Activated naive CD4-positive, alpha-beta T cell treated with anti-CD3 and anti-CD28 coated beads, Interleukin-2, amount 50 U/mL, for 24 hours (primary cell): ENCODE measurements at regions not wholly inside any gene's neighbourhood (a gene's known extent, or its start where the extent isn't known, plus 50 kb on each side); places are given as distances from the start of the nearest gene placed in this dataset.
"Not testable (repeated sequence)": the region's sequence is repeated elsewhere in the genome, so short reads cannot be mapped to it uniquely, and the experiment has no call there.

Source experiments
- H3K27ac Mint-ChIP-seq: one replicate; pipeline ENCODE4 v1.8.0; 2021; ENCODE audit warnings: mild to moderate bottlenecking, mixed read lengths
- H3K27me3 Mint-ChIP-seq: one replicate; pipeline ENCODE4 v1.8.0; 2021; ENCODE audit warnings: mixed read lengths
- H3K36me3 Mint-ChIP-seq: one replicate; pipeline ENCODE4 v1.8.0; 2021; ENCODE audit warnings: mixed read lengths
- H3K4me1 Mint-ChIP-seq: one replicate; pipeline ENCODE4 v1.8.0; 2021; ENCODE audit warnings: mixed read lengths
- H3K4me3 Mint-ChIP-seq: one replicate; pipeline ENCODE4 v1.8.0; 2021; ENCODE audit warnings: mild to moderate bottlenecking, mixed read lengths
- H3K9me3 Mint-ChIP-seq: one replicate; pipeline ENCODE4 v1.8.0; 2021; ENCODE audit warnings: mixed read lengths

DNA sequence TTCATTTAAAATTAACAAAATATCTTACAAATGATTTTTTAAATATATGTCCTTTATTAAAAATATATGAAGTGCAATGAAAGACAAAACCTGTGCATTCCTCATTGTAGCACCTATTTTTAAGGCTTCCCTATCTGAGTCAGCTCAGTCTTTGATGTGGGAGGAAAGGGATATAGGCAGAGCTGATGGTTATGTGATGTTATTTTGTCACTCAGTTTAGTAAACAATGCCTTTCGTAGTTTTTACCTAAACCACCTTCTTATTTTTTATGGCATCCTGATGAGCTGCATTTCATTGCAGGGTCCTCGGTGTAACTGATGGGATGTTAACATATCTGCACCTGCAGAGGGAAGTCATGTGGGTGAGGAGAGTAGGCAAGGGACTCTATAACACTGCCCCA is 58.9 kb upstream of the FRMD6 start:
- H3K27me3 Mint-ChIP-seq: peaks cover 3% of the 10 kb centered on the region
- no peaks in the 10 kb centered on the region for H3K36me3 Mint-ChIP-seq
- no peak overlapping the region for H3K27ac Mint-ChIP-seq
- no peaks in the 10 kb centered on the region for H3K9me3 Mint-ChIP-seq
- H3K4me1 Mint-ChIP-seq: peaks cover 8% of the 10 kb centered on the region
- no peak overlapping the region for H3K4me3 Mint-ChIP-seq

DNA sequence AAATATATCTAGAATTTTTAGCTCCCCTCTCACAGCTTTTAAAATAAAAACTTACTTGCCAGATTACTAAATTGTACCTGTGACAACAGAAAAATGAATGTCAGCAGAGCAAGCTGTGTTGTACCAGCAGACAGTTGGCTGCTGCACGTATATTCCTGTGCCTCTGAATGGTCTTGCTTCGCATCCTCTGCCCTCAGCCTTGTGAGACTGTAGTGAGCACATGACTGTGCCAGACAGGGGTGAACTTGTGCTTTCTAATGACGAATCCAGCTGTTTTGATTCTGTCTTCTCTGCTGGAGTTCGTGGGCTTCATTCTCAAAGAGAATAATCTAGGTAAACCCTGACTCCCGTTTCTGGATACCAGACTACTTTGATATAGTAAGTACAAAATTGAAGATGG is 58.3 kb upstream of the FRMD6 start:
- peaks cover 4% of the 10 kb centered on the region for H3K27me3 Mint-ChIP-seq
- no peaks in the 10 kb centered on the region for H3K36me3 Mint-ChIP-seq
- peaks cover 8% of the 10 kb centered on the region for H3K4me1 Mint-ChIP-seq
- H3K4me3 Mint-ChIP-seq: no peak overlapping the region
- H3K27ac Mint-ChIP-seq: no peak overlapping the region
- H3K9me3 Mint-ChIP-seq: no peaks in the 10 kb centered on the region

DNA sequence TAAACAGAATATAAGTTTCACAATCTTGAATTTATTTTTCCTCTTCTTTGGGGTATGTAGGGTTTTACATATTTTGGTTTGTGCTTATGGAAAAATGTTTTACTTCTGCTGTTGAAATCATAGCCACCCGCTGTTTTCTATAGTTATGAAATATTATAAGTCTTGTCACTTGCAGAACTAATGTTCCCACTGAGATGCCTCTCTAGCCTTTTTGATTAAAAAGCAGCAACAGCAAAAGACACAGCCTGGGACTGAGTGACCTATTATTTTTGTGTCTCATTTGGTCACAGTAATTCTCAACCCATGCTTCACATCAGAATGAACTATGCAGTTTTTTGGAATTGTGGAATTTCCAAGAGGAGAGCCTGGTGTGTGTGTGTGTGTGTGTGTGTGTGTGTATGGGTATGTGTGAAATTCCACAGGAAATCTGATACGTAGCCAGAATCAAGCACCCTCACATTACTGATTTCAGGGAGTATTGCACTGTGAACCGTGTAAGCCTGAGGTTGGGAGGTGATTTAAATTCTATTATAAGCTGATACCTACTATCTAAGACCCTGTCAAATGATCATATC is 55.7 kb upstream of the FRMD6 start:
- Mint-ChIP-seq H3K4me1 (peaks cover 8% of the 10 kb centered on the region), H3K27ac (no peak overlapping the region), H3K36me3 (no peaks in the 10 kb centered on the region), H3K9me3 (no peaks in the 10 kb centered on the region), H3K27me3 (peaks cover 3% of the 10 kb centered on the region), H3K4me3 (no peak overlapping the region)

DNA sequence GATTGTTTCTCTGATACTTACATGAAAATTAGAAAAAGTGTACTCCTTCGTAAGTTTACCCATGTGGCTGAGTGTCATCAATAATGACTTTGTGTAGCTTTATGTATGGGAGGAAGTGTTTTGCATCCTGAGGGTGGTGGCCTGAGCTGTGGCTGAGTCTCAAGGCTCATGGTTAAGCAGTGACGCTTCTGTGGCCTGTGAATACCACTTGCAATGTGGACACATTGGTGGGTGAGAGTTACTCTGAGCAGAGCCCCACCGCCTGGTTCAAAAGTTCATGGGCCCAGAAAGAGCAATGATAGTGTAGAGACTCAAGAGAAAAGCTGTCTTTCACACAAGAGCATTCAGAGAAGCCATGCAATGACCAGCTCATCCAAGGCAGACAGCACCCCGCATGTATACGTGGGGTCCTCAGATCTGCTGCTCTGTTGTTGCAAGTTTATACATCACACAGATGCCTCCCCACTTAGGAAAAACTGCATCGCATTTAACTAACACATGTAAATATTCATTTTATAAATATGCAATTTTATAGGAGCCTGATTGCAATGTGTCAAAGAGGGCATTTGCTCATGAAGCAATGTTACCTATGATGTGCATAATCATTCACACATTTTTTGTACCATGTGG is 55.1 kb upstream of the FRMD6 start:
- peaks cover 8% of the 10 kb centered on the region for H3K4me1 Mint-ChIP-seq

DNA sequence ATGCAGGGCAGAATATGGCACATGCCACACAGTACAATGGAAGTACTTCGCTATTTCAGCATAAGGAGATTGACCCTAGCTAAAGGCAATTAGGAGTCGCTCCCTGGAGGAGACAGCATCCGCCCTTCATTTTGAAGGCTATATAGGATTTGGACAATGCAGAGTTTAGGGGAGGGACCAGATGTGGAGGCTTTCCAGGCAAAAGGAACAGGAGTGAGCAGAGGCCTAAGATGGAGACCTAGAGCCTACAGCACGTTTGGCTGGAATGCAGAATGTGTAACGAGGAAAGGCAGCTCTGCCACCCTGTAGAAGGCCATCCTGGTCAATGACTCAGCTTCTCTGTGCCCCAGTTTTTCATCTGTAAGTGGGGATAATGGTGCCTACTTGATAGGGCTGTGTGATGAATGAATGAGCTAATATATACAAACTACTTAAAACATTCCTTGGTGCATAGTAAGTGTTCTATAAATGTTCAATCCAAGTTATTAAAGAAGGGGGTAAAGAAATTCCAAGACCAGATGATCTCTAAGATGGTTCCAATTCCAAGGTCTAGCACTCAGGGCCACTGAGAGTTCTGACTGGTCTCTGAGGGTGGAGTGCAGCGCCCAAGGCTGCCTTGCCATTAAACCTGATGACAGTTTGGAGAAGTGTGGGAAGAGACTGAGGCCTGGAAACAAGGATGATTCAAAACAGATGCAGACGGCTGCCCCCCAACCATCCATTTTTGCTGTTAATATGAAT is 54.3 kb upstream of the FRMD6 start:
- Mint-ChIP-seq H3K27me3 (peaks cover 3% of the 10 kb centered on the region), H3K4me1 (peaks cover 8% of the 10 kb centered on the region), H3K36me3 (no peaks in the 10 kb centered on the region), H3K4me3 (no peak overlapping the region), H3K27ac (no peak overlapping the region), H3K9me3 (no peaks in the 10 kb centered on the region)

More for the DNA sequence above, 55.1 kb upstream of the FRMD6 start:
- H3K4me3 Mint-ChIP-seq: no peak overlapping the region
- H3K9me3 Mint-ChIP-seq: no peaks in the 10 kb centered on the region
- no peaks in the 10 kb centered on the region for H3K36me3 Mint-ChIP-seq
- H3K27me3 Mint-ChIP-seq: peaks cover 3% of the 10 kb centered on the region
- no peak overlapping the region for H3K27ac Mint-ChIP-seq

DNA sequence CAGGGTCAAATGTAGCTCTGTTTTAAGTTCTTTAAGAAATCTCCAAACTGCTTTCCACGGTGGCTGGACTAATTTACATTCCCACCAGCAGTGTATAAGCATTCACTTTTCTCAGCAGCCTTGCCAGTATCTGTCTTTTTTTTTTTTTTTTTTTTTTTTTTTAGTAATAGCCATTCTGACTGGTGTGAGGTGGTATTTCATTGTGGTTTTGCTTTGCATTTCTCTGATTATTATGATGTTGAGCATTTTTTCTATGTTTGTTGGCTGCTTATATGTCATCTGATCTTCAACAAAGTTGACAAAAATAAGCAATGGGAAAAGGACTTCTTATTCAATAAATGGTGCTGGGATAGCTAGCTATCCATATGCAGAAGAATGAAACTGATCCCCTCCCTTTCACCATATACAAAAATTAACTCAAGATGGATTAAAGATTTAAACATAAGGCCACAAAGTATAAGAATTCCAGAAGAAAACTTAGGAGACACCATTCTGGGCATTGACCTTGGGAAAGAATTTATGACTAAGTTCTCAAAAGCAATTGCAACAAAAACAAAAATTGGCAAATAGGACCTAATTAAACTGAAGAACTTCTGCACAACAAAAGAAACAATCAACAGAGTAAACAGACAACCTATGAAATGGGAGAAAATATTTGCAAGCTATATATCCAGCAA is 52.6 kb upstream of the FRMD6 start:
- H3K4me1 Mint-ChIP-seq, H3K4me3 Mint-ChIP-seq, H3K9me3 Mint-ChIP-seq, H3K27ac Mint-ChIP-seq, H3K36me3 Mint-ChIP-seq, H3K27me3 Mint-ChIP-seq: not testable (repeated sequence)

DNA sequence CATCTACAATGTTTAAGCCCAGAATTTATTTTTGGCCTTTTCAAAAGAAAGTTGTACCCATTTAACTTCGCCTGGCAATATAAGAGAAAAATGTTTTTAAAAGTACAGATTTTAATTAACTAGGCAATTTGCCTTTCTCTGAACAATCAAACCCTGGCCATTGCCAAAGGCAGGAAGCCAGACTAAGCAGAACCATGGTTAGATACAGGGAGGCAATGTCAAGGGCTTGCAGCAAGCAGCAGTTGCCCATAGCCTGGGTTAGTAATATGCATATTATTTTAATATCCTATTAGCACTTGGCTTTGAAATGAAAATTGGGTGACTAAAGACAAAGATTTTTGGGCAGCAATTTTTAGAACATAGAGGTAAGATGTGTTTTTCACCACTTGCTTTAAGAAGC is 51.1 kb upstream of the FRMD6 start:
- Mint-ChIP-seq H3K27me3 (peaks cover 3% of the 10 kb centered on the region), H3K36me3 (no peaks in the 10 kb centered on the region), H3K4me1 (no peaks in the 10 kb centered on the region), H3K27ac (no peak overlapping the region), H3K9me3 (no peaks in the 10 kb centered on the region), H3K4me3 (no peak overlapping the region)
